CD14-positive monocyte (primary cell): ENCODE measurements at regions not wholly inside any gene's neighbourhood (a gene's known extent, or its start where the extent isn't known, plus 50 kb on each side); places are given as distances from the start of the nearest gene placed in this dataset.

Experiments
- DNase-seq, 3 donors: peaks; one replicate each; pipeline ENCODE4 v3.0.0-alpha.2; 2011 to 2022
- H2AFZ ChIP-seq: 2 replicates; pipeline ENCODE4 v1.6.0; 2012; ENCODE audit warnings: mild to moderate bottlenecking, low read depth, low read length, inconsistent platforms; ENCODE audit not compliant: insufficient read depth, poor library complexity, severe bottlenecking
- H3K27ac ChIP-seq, 2 donors: 1 replicate in 1 of 2; 2 replicates in 1 of 2; pipeline ENCODE4 v1.5.1; 2012 to 2013; ENCODE audit warnings: low read length in 2 of 2, control low read depth in 1 of 2, inconsistent platforms in 1 of 2, low read depth in 1 of 2, mild to moderate bottlenecking in 1 of 2
- H3K27me3 ChIP-seq, 2 donors: one replicate each; pipeline versions ENCODE4 v1.6.0 to v1.6.1; 2011 to 2013; ENCODE audit warnings: low read length in 2 of 2; ENCODE audit not compliant: control insufficient read depth in 2 of 2, insufficient read depth in 2 of 2
- H3K36me3 ChIP-seq, 2 donors: replicated peaks in 1 of 2; 1 replicate in 1 of 2; 2 replicates in 1 of 2; pipeline versions ENCODE4 v1.5.1 to v1.6.1; 2012 to 2013; ENCODE audit warnings: low read length in 2 of 2, control low read depth in 1 of 2, inconsistent platforms in 1 of 2, mild to moderate bottlenecking in 1 of 2; ENCODE audit not compliant: insufficient read depth in 2 of 2, control insufficient read depth in 1 of 2
- H3K4me1 ChIP-seq, 2 donors: 1 replicate in 1 of 2; 2 replicates in 1 of 2; pipeline versions ENCODE4 v1.5.1 to v1.6.1; 2012 to 2013; ENCODE audit warnings: low read length in 2 of 2, control low read depth in 1 of 2, inconsistent platforms in 1 of 2, mild to moderate bottlenecking in 1 of 2, moderate library complexity in 1 of 2; ENCODE audit not compliant: insufficient read depth in 2 of 2, control insufficient read depth in 1 of 2
- H3K4me2 ChIP-seq: replicated peaks from 2 replicates; pipeline ENCODE3; 2012; ENCODE audit warnings: low read length, moderate library complexity, mild to moderate bottlenecking; ENCODE audit not compliant: poor library complexity, severe bottlenecking; ENCODE audit errors: extremely low read depth
- H3K4me3 ChIP-seq, 3 experiments: fragments of 200-600 bp in 1 of 3; sonication (generic) in 1 of 3; replicated peaks in 1 of 3; 1 replicate in 2 of 3; 2 replicates in 1 of 3; pipeline ENCODE4 v1.5.1; 2011 to 2013; ENCODE audit warnings: low read length in 3 of 3, mild to moderate bottlenecking in 3 of 3, control low read depth in 2 of 3, low read depth in 2 of 3, inconsistent platforms in 1 of 3, moderate library complexity in 1 of 3
- H3K79me2 ChIP-seq: 2 replicates; pipeline ENCODE4 v1.6.0; 2012; ENCODE audit warnings: mild to moderate bottlenecking, control low read depth, inconsistent platforms, low read length, moderate library complexity; ENCODE audit not compliant: insufficient read depth
- H3K9ac ChIP-seq: 2 replicates; pipeline ENCODE4 v1.6.0; 2017; ENCODE audit warnings: low read length, mild to moderate bottlenecking; ENCODE audit not compliant: insufficient read depth, poor library complexity, severe bottlenecking
- H3K9me3 ChIP-seq, 2 donors: replicated peaks in 1 of 2; 1 replicate in 1 of 2; 2 replicates in 1 of 2; pipeline versions ENCODE4 v1.5.1 to v1.6.1; 2012 to 2013; ENCODE audit warnings: low read length in 2 of 2, control low read depth in 1 of 2; ENCODE audit not compliant: control insufficient read depth in 1 of 2, insufficient read depth in 1 of 2
- H4K20me1 ChIP-seq: 2 replicates; pipeline ENCODE4 v1.6.0; 2012; ENCODE audit warnings: mild to moderate bottlenecking, low read length, control low read depth, moderate library complexity; ENCODE audit not compliant: insufficient read depth
- H3K27ac Mint-ChIP-seq, 7 donors: one replicate each; pipeline ENCODE4 v1.8.0; 2020; ENCODE audit warnings: mild to moderate bottlenecking in 7 of 7, mixed read lengths in 7 of 7, moderate library complexity in 6 of 7, inconsistent platforms in 2 of 7
- H3K27me3 Mint-ChIP-seq, 3 donors: one replicate each; pipeline ENCODE4 v1.8.0; 2021 to 2022; ENCODE audit warnings: low read depth in 3 of 3, mild to moderate bottlenecking in 3 of 3, mixed read lengths in 3 of 3, moderate library complexity in 3 of 3, inconsistent platforms in 1 of 3
- H3K36me3 Mint-ChIP-seq, 2 donors: one replicate each; pipeline ENCODE4 v1.8.0; 2020; ENCODE audit warnings: mixed read lengths in 2 of 2, inconsistent platforms in 1 of 2, mild to moderate bottlenecking in 1 of 2
- H3K4me1 Mint-ChIP-seq: one replicate; pipeline ENCODE4 v1.8.0; 2020; ENCODE audit warnings: mild to moderate bottlenecking, mixed read lengths
- H3K4me3 Mint-ChIP-seq, 2 donors: one replicate each; pipeline ENCODE4 v1.8.0; 2020; ENCODE audit warnings: mild to moderate bottlenecking in 2 of 2, mixed read lengths in 2 of 2, moderate library complexity in 1 of 2
- H3K9me3 Mint-ChIP-seq, 7 donors: one replicate each; pipeline ENCODE4 v1.8.0; 2020 to 2022; ENCODE audit warnings: mixed read lengths in 7 of 7, mild to moderate bottlenecking in 6 of 7, moderate library complexity in 6 of 7, inconsistent platforms in 2 of 7
- WGBS: methylation state at CpG from one replicate; pipeline ENCODE4 v1.1.5; 2013; ENCODE audit warnings: missing lambda C conversion rate; ENCODE audit not compliant: insufficient coverage; 5-methylcytosine and 5-hydroxymethylcytosine counted together
- intact Hi-C, 2 donors: fragments of 100-400 bp; cut with micrococcal nuclease; formaldehyde crosslinking; loops; one replicate each; pipeline versions ENCODE4 v1.15.0 to v1.15.1; 2023
- TF ChIP-seq, protein P1 (sequence below): fragments of 200-600 bp; IDR thresholded peaks from one replicate; pipeline ENCODE4 v1.8.0; 2022; ENCODE audit warnings: antibody characterized with exemption, mild to moderate bottlenecking

GRCh38 chr18:2414235-2414634, 157.1 kb downstream of the METTL4 start:
- Mint-ChIP-seq H3K36me3 (no peaks in the 10 kb centered on the region), H3K27ac (no peak overlapping the region), H3K9me3 (peaks cover 0 to 5% (median 0%) of the 10 kb centered on the region in 7 donors), H3K4me1 (no peaks in the 10 kb centered on the region), H3K27me3 (peaks cover 2 to 5% (median 3%) of the 10 kb centered on the region in 3 donors), H3K4me3 (no peak overlapping the region)
- H3K4me3 ChIP-seq, result no peak overlapping the region
- no peaks in the 10 kb centered on the region for H3K4me1 ChIP-seq
- no peak for DNase-seq
- H3K27me3 ChIP-seq, result no peaks in the 10 kb centered on the region
- H3K4me2 ChIP-seq, result no peak overlapping the region
- H3K79me2 ChIP-seq, result no peaks in the 10 kb centered on the region
- H3K9ac ChIP-seq, result no peak overlapping the region
- H2AFZ ChIP-seq, result no peak overlapping the region
- H3K27ac ChIP-seq, result no peak overlapping the region
- no peaks in the 10 kb centered on the region for H3K9me3 ChIP-seq
- no peaks in the 10 kb centered on the region for H3K36me3 ChIP-seq
- H4K20me1 ChIP-seq, result no peaks in the 10 kb centered on the region
- intact Hi-C loops, result no loop called here
- TF ChIP-seq, protein P1, sequence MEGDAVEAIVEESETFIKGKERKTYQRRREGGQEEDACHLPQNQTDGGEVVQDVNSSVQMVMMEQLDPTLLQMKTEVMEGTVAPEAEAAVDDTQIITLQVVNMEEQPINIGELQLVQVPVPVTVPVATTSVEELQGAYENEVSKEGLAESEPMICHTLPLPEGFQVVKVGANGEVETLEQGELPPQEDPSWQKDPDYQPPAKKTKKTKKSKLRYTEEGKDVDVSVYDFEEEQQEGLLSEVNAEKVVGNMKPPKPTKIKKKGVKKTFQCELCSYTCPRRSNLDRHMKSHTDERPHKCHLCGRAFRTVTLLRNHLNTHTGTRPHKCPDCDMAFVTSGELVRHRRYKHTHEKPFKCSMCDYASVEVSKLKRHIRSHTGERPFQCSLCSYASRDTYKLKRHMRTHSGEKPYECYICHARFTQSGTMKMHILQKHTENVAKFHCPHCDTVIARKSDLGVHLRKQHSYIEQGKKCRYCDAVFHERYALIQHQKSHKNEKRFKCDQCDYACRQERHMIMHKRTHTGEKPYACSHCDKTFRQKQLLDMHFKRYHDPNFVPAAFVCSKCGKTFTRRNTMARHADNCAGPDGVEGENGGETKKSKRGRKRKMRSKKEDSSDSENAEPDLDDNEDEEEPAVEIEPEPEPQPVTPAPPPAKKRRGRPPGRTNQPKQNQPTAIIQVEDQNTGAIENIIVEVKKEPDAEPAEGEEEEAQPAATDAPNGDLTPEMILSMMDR, result no peak

DNA sequence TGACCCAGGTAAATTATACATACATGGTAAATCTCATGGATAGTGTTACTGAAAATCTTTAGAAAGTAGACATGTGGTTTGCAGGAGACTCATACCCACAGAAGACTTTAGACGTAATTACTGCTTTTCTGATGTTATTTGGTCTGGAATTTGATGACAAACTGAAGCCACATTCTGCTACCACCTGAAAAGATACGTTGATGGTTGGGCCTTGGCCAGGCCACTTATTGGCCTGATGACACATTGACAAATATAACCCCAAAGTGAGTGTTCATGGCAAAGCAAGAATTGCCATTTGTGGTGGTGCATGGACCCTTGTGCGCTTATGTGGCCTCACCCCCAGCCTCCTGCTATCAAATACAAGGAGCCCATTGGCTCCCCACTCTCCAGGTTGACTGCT, 155.6 kb downstream of the METTL4 start:
- H3K27me3 ChIP-seq, result no peaks in the 10 kb centered on the region
- H3K4me3 Mint-ChIP-seq, result no peak overlapping the region
- no peaks in the 10 kb centered on the region for H3K36me3 Mint-ChIP-seq
- no peaks in the 10 kb centered on the region for H4K20me1 ChIP-seq
- DNase-seq, result no peak
- H3K4me1 Mint-ChIP-seq, result no peaks in the 10 kb centered on the region
- no peak overlapping the region for H2AFZ ChIP-seq
- peaks cover 6 to 9% (median 6%) of the 10 kb centered on the region in 3 donors for H3K27me3 Mint-ChIP-seq
- intact Hi-C loops, result no loop called here
- H3K4me1 ChIP-seq, result no peaks in the 10 kb centered on the region
- no peaks in the 10 kb centered on the region for H3K36me3 ChIP-seq
- H3K9ac ChIP-seq, result no peak overlapping the region
- TF ChIP-seq, protein P1, result no peak
- WGBS, result 95% methylated on average over 2 of the region's 3 CpGs
- H3K79me2 ChIP-seq, result no peaks in the 10 kb centered on the region
- H3K4me3 ChIP-seq, result no peak overlapping the region
- no peak overlapping the region for H3K27ac ChIP-seq
- H3K4me2 ChIP-seq, result no peak overlapping the region
- peaks cover 0 to 5% (median 0%) of the 10 kb centered on the region in 7 donors for H3K9me3 Mint-ChIP-seq
- no peak overlapping the region for H3K27ac Mint-ChIP-seq
- H3K9me3 ChIP-seq, result no peaks in the 10 kb centered on the region
